HFFc6 (cell line): ENCODE measurements at regions not wholly inside any gene's neighbourhood (a gene's known extent, or its start where the extent isn't known, plus 50 kb on each side); places are given as distances from the start of the nearest gene placed in this dataset.

Source experiments
- DNase-seq: peaks from one replicate; pipeline ENCODE4 v3.0.0-alpha.2; 2018
- H3K27ac Mint-ChIP-seq: 2 replicates; pipeline ENCODE4 v1.8.0; 2020; ENCODE audit warnings: mild to moderate bottlenecking, mixed read lengths
- H3K27me3 Mint-ChIP-seq: 2 replicates; pipeline ENCODE4 v1.8.0; 2021; ENCODE audit warnings: mild to moderate bottlenecking, moderate library complexity, mixed read lengths; ENCODE audit not compliant: insufficient read depth
- H3K36me3 Mint-ChIP-seq: 2 replicates; pipeline ENCODE4 v1.8.0; 2021; ENCODE audit warnings: low read depth, mixed read lengths
- H3K4me1 Mint-ChIP-seq: 2 replicates; pipeline ENCODE4 v1.8.0; 2020; ENCODE audit warnings: low read depth, mixed read lengths
- H3K4me3 Mint-ChIP-seq: 2 replicates; pipeline ENCODE4 v1.8.0; 2020; ENCODE audit warnings: mild to moderate bottlenecking, moderate library complexity, mixed read lengths
- H3K9me3 Mint-ChIP-seq: 2 replicates; pipeline ENCODE4 v1.8.0; 2020; ENCODE audit warnings: mild to moderate bottlenecking, mixed read lengths
- TF ChIP-seq, protein P1 (sequence below): fragments of 200-600 bp; sonication (generic); IDR thresholded peaks from 2 replicates; pipeline ENCODE4 v1.5.0; 2021; ENCODE audit warnings: antibody characterized with exemption, mild to moderate bottlenecking

DNA sequence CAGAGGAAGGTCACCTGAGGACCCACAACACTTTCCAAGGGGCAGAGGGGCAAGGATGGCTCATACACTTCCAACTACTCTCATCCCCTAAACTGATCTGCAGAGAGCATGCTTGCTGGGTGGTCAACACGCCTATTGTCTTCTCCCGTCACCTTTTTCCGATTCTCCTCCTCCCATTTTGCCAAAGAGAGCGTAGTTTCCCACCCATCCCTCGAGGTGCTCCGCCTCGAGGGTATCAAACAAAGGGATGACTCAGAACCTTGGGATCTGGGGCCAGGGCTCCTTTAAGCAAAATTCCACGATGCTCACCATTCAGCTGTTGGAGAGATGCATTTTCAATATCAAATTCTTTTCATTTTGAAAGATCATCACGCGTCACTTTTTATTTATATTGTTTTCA, 507.5 kb upstream of the SULF2 start:
- DNase-seq: no peak
- Mint-ChIP-seq H3K27me3 (peaks cover 18% of the 10 kb centered on the region), H3K27ac (no peak overlapping the region), H3K4me1 (peaks cover 45% of the 10 kb centered on the region), H3K9me3 (no peaks in the 10 kb centered on the region), H3K4me3 (no peak overlapping the region), H3K36me3 (no peaks in the 10 kb centered on the region)
- TF ChIP-seq, protein P1, sequence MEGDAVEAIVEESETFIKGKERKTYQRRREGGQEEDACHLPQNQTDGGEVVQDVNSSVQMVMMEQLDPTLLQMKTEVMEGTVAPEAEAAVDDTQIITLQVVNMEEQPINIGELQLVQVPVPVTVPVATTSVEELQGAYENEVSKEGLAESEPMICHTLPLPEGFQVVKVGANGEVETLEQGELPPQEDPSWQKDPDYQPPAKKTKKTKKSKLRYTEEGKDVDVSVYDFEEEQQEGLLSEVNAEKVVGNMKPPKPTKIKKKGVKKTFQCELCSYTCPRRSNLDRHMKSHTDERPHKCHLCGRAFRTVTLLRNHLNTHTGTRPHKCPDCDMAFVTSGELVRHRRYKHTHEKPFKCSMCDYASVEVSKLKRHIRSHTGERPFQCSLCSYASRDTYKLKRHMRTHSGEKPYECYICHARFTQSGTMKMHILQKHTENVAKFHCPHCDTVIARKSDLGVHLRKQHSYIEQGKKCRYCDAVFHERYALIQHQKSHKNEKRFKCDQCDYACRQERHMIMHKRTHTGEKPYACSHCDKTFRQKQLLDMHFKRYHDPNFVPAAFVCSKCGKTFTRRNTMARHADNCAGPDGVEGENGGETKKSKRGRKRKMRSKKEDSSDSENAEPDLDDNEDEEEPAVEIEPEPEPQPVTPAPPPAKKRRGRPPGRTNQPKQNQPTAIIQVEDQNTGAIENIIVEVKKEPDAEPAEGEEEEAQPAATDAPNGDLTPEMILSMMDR: no peak

DNA sequence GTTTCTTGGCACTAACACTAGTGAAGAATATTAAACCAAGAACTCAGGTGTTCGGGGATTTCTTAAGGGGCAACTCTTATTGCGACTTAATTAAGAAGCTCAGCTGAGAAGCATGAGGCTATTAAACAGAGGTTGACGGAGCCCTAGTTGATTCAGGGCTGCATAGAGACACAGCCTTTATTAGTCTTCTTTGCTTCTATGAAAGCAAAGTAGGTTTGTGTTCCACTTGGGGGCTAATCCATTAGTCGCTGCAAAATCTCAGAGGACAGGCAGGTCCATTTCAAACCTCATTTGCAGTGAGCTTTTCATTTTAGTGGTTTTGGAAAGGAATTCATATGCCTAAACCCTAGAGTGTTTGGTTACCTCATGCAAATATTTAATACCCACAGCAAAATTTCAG, 506.6 kb upstream of the SULF2 start:
- Mint-ChIP-seq H3K27ac (no peak overlapping the region), H3K9me3 (no peaks in the 10 kb centered on the region), H3K4me1 (peaks cover 40% of the 10 kb centered on the region), H3K36me3 (no peaks in the 10 kb centered on the region), H3K27me3 (peaks cover 18% of the 10 kb centered on the region), H3K4me3 (no peak overlapping the region)
- TF ChIP-seq, protein P1: no peak
- DNase-seq: no peak

DNA sequence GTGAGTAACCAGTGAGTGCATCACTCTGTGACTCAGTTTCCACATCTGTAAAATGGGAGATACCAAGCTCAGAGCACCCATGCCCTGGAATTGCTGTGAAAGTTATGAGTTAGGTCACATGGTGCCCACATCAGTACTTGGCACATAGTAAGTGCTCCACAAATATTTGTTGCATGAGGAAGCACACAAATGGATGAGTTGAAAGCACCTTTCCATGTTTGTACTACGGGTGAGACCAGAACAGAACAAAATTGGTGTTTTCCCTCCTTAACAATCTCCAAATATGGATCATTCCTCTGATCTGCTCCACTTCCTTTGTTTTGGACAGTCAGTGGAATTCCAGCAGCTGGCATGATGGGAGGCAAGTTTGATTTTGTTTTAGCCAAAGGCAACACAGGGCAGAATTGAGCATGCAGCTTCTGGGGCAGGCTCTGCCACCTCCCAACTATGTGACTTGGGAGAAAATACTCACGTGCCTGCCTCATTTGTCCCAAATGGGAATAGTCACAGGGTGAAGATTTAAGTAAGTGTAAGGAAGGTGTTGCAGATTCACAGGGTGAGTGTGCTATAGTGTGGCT, 503.7 kb upstream of the SULF2 start:
- Mint-ChIP-seq H3K9me3 (no peaks in the 10 kb centered on the region), H3K36me3 (no peaks in the 10 kb centered on the region), H3K4me1 (peaks cover 25% of the 10 kb centered on the region), H3K27ac (no peak overlapping the region), H3K27me3 (peaks cover 18% of the 10 kb centered on the region), H3K4me3 (no peak overlapping the region)
- DNase-seq: no peak
- TF ChIP-seq, protein P1: no peak

DNA sequence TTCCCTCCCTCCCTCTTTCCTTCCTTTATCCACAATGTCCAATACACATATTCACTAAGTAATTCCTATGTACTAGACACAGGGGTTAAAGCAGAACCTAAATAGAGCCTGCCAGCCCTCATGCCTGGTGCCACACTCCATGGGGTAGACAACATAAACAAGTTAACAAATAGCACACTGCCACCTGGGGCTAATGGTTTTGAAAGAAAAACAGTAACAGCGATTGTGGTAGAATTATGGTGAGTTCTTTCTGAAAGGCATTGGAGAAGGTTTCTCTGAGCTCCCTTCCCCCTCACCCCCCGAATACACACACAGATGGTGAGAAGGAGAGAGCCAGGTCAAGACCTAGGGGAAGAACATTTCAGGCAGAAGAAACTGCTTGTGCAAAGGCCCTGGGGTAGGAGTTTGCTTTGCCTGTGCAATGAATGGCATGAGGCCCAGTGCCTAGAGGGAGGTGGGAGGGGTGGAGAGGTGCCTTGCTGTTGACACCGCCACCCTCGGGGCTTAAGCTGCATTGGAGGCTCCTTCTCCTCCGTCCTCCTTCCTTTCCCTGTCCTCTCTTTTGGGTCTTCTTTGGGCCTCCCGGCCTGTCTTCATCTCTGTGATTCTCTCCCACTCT, 502.4 kb upstream of the SULF2 start:
- H3K36me3 Mint-ChIP-seq: peaks cover 5% of the 10 kb centered on the region
- DNase-seq: no peak
- H3K9me3 Mint-ChIP-seq: peaks cover 5% of the 10 kb centered on the region; the same call in 1 of the 2 replicates
- TF ChIP-seq, protein P1: no peak
- H3K4me3 Mint-ChIP-seq: no peak overlapping the region
- H3K4me1 Mint-ChIP-seq: peaks cover 21% of the 10 kb centered on the region
- H3K27me3 Mint-ChIP-seq: peaks cover 16% of the 10 kb centered on the region
- H3K27ac Mint-ChIP-seq: no peak overlapping the region

DNA sequence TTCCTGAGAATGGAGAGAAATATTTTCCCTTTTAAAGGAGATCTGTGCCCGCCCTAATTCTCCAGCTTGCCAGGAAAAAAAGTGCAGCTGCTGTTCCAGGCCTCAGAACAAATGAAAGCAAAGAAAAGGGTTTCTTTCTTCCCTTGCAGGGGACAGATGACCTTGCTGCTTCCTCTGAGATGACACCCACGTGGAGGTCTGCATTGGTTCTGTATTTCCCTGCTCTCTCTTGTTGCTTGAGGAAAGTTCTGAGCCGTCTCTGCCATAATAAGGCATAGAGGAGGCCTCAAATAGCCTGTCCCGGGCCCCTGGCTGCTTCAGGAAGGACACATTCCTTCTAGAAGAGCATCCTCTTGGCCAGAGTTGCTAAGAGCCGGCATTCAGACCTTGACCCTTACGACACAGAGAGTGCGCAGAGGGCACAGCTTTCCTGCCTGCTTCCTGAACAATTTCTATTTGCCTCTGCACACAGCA, 501.8 kb upstream of the SULF2 start:
- H3K27ac Mint-ChIP-seq: no peak overlapping the region
- no peak for DNase-seq

More for the DNA sequence above, 501.8 kb upstream of the SULF2 start:
- Mint-ChIP-seq H3K27me3 (peaks cover 16% of the 10 kb centered on the region), H3K4me3 (no peak overlapping the region), H3K4me1 (peaks cover 21% of the 10 kb centered on the region), H3K9me3 (peaks cover 5% of the 10 kb centered on the region; the same call in 1 of the 2 replicates), H3K36me3 (peaks cover 5% of the 10 kb centered on the region)
- TF ChIP-seq, protein P1: no peak
